H7 (cell line): ENCODE measurements at regions not wholly inside any gene's neighbourhood (a gene's known extent, or its start where the extent isn't known, plus 50 kb on each side); places are given as distances from the start of the nearest gene placed in this dataset.

Experiments used
- DNase-seq: peaks from one replicate; pipeline ENCODE4 v3.0.0; 2012
- H3K27me3 ChIP-seq: 2 replicates; pipeline ENCODE4 v1.6.0; 2011; ENCODE audit warnings: mild to moderate bottlenecking, low read length; ENCODE audit not compliant: control insufficient read depth, insufficient read depth
- H3K36me3 ChIP-seq: replicated peaks from 2 replicates; pipeline ENCODE4 v1.5.1; 2011; ENCODE audit warnings: low read length; ENCODE audit not compliant: control insufficient read depth, insufficient read depth
- H3K4me3 ChIP-seq: 2 replicates; pipeline ENCODE4 v1.5.1; 2011; ENCODE audit warnings: low read depth, mild to moderate bottlenecking, control low read depth, low read length, moderate library complexity; ENCODE audit not compliant: insufficient read depth

DNA sequence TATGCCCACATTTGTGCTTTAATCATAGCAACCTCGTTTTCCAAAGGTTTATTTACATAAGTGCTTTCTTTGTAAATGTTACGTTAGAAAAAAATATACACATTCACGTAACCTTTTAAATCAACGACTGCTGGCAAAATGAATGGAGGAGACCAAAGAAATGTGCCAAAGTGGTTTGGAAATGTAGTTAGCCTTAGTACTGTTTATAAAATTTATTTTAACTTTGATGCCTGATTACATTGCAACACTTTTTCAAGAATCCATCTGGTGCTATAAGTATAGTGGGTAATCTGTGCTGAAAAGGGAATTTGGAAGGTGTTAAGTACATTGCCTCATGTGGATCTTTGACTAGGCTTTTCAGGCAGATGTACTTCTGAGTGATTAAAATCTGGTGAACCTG, 108.9 kb downstream of the IFI44 start:
- no peaks in the 10 kb centered on the region for H3K36me3 ChIP-seq
- no peak overlapping the region for H3K4me3 ChIP-seq
- H3K27me3 ChIP-seq, result no peaks in the 10 kb centered on the region
- no peak for DNase-seq

DNA sequence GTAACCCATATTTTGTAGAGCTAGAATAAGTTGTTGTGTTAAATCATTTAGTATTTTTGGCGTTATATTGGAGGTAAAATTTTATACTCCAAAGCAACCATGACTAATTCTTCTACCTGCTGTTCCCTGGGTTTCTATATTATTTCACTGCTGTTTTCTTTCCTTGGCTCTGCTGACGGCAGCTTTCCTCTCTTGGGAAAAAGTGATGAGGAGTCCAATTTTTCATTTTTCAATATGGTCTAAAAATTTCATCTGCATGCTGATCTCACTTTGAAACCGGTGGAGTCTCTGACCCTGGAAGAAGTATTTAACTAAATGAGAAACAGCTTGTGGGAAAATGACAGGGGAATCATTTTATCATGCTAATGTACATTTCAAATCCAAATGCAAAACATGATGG, 110.2 kb downstream of the IFI44 start:
- Histone ChIP-seq H3K4me3 (no peak overlapping the region), H3K27me3 (no peaks in the 10 kb centered on the region), H3K36me3 (no peaks in the 10 kb centered on the region)
- DNase-seq, result no peak

GRCh38 chr1:78760858-78761257, 111.2 kb downstream of the IFI44 start:
- Histone ChIP-seq H3K36me3 (no peaks in the 10 kb centered on the region), H3K4me3 (no peak overlapping the region), H3K27me3 (no peaks in the 10 kb centered on the region)
- DNase-seq, result no peak

- Histone ChIP-seq H3K36me3 (no peaks in the 10 kb centered on the region), H3K27me3 (no peaks in the 10 kb centered on the region), H3K4me3 (no peak overlapping the region)
- DNase-seq, result no peak
Measured at GRCh38 chr1:78762113-78762512, 112.5 kb downstream of the IFI44 start.

DNA sequence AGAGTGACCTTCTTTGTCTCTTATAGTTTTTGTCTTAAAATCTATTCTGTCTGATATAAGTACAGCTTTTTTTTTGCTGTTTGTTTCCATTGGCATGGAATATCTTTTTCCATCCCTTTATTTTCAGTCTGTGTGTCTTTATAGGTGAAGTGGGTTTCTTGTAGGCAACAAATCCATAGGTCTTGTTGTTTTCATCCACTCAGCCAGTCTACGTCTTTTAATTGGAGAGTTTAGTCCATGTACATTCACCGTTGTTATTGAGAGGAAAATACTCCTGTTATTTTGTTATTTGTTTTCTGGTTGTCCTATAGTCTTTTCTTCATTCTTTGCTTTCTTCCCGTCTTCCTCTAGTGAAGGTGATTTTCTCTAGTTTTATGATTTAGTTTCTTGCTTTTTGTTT, 115.9 kb downstream of the IFI44 start:
- H3K36me3 ChIP-seq, result no peaks in the 10 kb centered on the region
- no peak overlapping the region for H3K4me3 ChIP-seq
- DNase-seq, result no peak
- H3K27me3 ChIP-seq, result no peaks in the 10 kb centered on the region

GRCh38 chr1:78779831-78780230, 130.2 kb downstream of the IFI44 start:
- H3K36me3 ChIP-seq, result no peaks in the 10 kb centered on the region
- no peak for DNase-seq
- H3K27me3 ChIP-seq, result no peaks in the 10 kb centered on the region

GRCh38 chr1:78787544-78787943, 137.9 kb downstream of the IFI44 start:
- no peak overlapping the region for H3K4me3 ChIP-seq
- no peak for DNase-seq
- no peaks in the 10 kb centered on the region for H3K36me3 ChIP-seq
- no peaks in the 10 kb centered on the region for H3K27me3 ChIP-seq

More at GRCh38 chr1:78779831-78780230, 130.2 kb downstream of the IFI44 start:
- no peak overlapping the region for H3K4me3 ChIP-seq

DNA sequence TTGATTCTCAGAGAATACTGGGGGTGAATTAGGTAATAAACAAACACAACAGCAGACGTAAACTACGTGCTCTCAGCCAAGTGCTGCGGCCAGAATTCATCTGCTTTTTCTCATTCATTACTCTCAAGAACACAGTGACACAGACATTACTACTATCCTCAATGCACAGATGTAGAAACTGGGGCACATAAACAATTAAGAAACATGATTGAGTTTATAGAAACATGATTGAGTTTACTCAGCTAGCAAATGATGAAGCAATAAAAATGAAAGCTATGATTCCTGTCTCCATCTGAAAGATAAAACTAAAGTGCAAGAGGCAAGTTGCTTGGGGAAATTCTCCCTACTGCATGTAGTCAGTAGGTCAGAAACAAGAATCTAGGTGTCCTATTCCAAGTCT, 140.5 kb downstream of the IFI44 start:
- Histone ChIP-seq H3K36me3 (no peaks in the 10 kb centered on the region), H3K27me3 (no peaks in the 10 kb centered on the region), H3K4me3 (no peak overlapping the region)
- no peak for DNase-seq

- no peaks in the 10 kb centered on the region for H3K36me3 ChIP-seq
- no peak overlapping the region for H3K4me3 ChIP-seq
- DNase-seq, result no peak
- no peaks in the 10 kb centered on the region for H3K27me3 ChIP-seq
Measured at GRCh38 chr1:78792756-78793155, 143.1 kb downstream of the IFI44 start.

DNA sequence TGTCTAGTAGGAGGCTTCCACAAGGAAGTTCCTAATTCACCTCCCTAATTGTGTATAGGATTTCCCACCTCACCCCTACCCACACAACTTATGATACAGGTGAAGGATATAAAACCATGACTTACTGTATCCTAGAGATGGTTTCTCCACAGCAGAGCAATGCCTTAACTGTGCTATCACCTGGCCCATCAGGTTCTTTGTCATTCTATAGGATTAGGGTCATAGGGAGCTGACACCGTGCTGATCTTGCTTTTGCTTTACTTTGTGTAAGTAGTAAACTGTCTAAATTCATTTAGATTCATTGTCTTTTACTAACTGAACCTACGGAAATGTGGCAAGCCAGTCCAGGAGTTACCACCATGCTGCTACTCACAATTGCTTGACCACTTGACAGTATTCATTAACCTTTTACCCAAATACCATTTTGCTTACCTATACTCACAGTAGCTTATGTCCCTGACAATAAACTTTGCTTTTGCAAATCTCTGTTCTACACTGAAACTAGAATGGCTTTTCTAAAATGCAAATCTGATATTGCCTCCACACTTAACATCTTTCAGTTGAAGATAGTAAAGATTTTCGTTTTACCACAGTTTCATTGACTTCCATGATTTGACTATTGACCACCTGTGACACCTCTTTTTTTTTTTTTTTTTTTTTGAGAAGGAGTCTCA, 147.6 kb downstream of the IFI44 start:
- DNase-seq, result peak; percentile 6
- no peaks in the 10 kb centered on the region for H3K27me3 ChIP-seq
- H3K4me3 ChIP-seq, result no peak overlapping the region
- no peaks in the 10 kb centered on the region for H3K36me3 ChIP-seq

- no peak for DNase-seq
- Histone ChIP-seq H3K27me3 (no peaks in the 10 kb centered on the region), H3K36me3 (no peaks in the 10 kb centered on the region), H3K4me3 (no peak overlapping the region)
Measured at GRCh38 chr1:78799926-78800325, 150.3 kb downstream of the IFI44 start.

GRCh38 chr1:78814176-78814575, 164.5 kb downstream of the IFI44 start:
- no peak overlapping the region for H3K4me3 ChIP-seq
- H3K27me3 ChIP-seq, result no peaks in the 10 kb centered on the region
- H3K36me3 ChIP-seq, result no peaks in the 10 kb centered on the region
- no peak for DNase-seq

- no peaks in the 10 kb centered on the region for H3K27me3 ChIP-seq
- H3K4me3 ChIP-seq, result no peak overlapping the region
- DNase-seq, result no peak
- H3K36me3 ChIP-seq, result no peaks in the 10 kb centered on the region
Measured at GRCh38 chr1:78825561-78825960, 175.9 kb downstream of the IFI44 start.

GRCh38 chr1:78829644-78830043, 176.9 kb downstream of the ADGRL4 start:
- no peaks in the 10 kb centered on the region for H3K36me3 ChIP-seq
- DNase-seq, result no peak
- H3K4me3 ChIP-seq, result no peak overlapping the region
- H3K27me3 ChIP-seq, result no peaks in the 10 kb centered on the region

- Histone ChIP-seq H3K4me3 (no peak overlapping the region), H3K27me3 (no peaks in the 10 kb centered on the region), H3K36me3 (no peaks in the 10 kb centered on the region)
- no peak for DNase-seq
Measured at GRCh38 chr1:78830321-78830720, 176.2 kb downstream of the ADGRL4 start.
